Head of caudate nucleus (tissue), 42 donors: ENCODE measurements at regions not wholly inside any gene's neighbourhood (a gene's known extent, or its start where the extent isn't known, plus 50 kb on each side); places are given as distances from the start of the nearest gene placed in this dataset.

Source experiments
- DNase-seq, 42 donors: peaks; one replicate each; pipeline versions ENCODE4 v3.0.0 to v3.0.0-alpha.2; 2020 to 2021; ENCODE audit warnings: mixed read lengths in 7 of 42
- intact Hi-C: fragments of 100-400 bp; cut with DNase I; formaldehyde crosslinking; loops from one replicate; pipeline ENCODE4 v1.15.0; 2022

GRCh38 chr7:33823913-33824312 lies 81.4 kb upstream of the BMPER start:
- intact Hi-C loops, result no loop called here

GRCh38 chr7:33824911-33825459 lies 80.4 kb upstream of the BMPER start:
- intact Hi-C loops, result no loop called here
- DNase-seq, result peak in 1 of 42 donors; percentile 17

More at GRCh38 chr7:33823913-33824312, 81.4 kb upstream of the BMPER start:
- no peak for DNase-seq

- intact Hi-C loops, result no loop called here
- peak in 3 of 42 donors; percentile 11 to 26 (median 16) for DNase-seq
Observed at GRCh38 chr7:33825644-33826043, 79.7 kb upstream of the BMPER start.

GRCh38 chr7:33829536-33829935 lies 75.8 kb upstream of the BMPER start:
- intact Hi-C loops, result no loop called here
- DNase-seq, result no peak

- peak in 2 of 42 donors; percentile 28 to 46 for DNase-seq
- intact Hi-C loops, result no loop called here
Observed at GRCh38 chr7:33831389-33832141, 73.8 kb upstream of the BMPER start.

GRCh38 chr7:33832271-33832721 lies 73.0 kb upstream of the BMPER start:
- intact Hi-C loops, result no loop called here
- no peak for DNase-seq

- intact Hi-C loops, result no loop called here
- no peak for DNase-seq
Observed at GRCh38 chr7:33836797-33837355, 68.5 kb upstream of the BMPER start.

- intact Hi-C loops, result no loop called here
- DNase-seq, result no peak
Observed at GRCh38 chr7:33837356-33837851, 67.9 kb upstream of the BMPER start.

GRCh38 chr7:33841031-33841430 lies 64.3 kb upstream of the BMPER start:
- intact Hi-C loops, result no loop called here

GRCh38 chr7:33841705-33842129 lies 63.6 kb upstream of the BMPER start:
- intact Hi-C loops, result no loop called here
- no peak for DNase-seq

More at GRCh38 chr7:33841031-33841430, 64.3 kb upstream of the BMPER start:
- no peak for DNase-seq

GRCh38 chr7:33842150-33842549 lies 63.2 kb upstream of the BMPER start:
- intact Hi-C loops, result no loop called here
- no peak for DNase-seq

GRCh38 chr7:33845991-33846509 lies 59.3 kb upstream of the BMPER start:
- no peak for DNase-seq
- intact Hi-C loops, result no loop called here

GRCh38 chr7:33849004-33849403 lies 56.3 kb upstream of the BMPER start:
- no peak for DNase-seq
- intact Hi-C loops, result no loop called here

GRCh38 chr7:33849971-33850559 lies 55.3 kb upstream of the BMPER start:
- DNase-seq, result no peak
- intact Hi-C loops, result no loop called here

- no peak for DNase-seq
- intact Hi-C loops, result no loop called here
Observed at GRCh38 chr7:33850768-33851167, 54.6 kb upstream of the BMPER start.

GRCh38 chr7:33852838-33853237 lies 52.5 kb upstream of the BMPER start:
- intact Hi-C loops, result no loop called here
- no peak for DNase-seq

GRCh38 chr7:33853361-33854062 lies 51.8 kb upstream of the BMPER start:
- intact Hi-C loops, result no loop called here

GRCh38 chr7:33854178-33854577 lies 51.2 kb upstream of the BMPER start:
- no peak for DNase-seq
- intact Hi-C loops, result no loop called here

More at GRCh38 chr7:33853361-33854062, 51.8 kb upstream of the BMPER start:
- DNase-seq, result no peak

GRCh38 chr7:33854801-33855350 lies 50.5 kb upstream of the BMPER start:
- no peak for DNase-seq
- intact Hi-C loops, result no loop called here
